GM13977 (cell line): ENCODE measurements at regions not wholly inside any gene's neighbourhood (a gene's known extent, or its start where the extent isn't known, plus 50 kb on each side); places are given as distances from the start of the nearest gene placed in this dataset.

ENCODE experiments used
- DNase-seq: peaks from one replicate; pipeline ENCODE4 v3.0.0; 2012; ENCODE audit warnings: low spot score
- CTCF ChIP-seq: IDR thresholded peaks from 2 replicates; pipeline ENCODE4 v1.5.1; 2012; ENCODE audit warnings: mild to moderate bottlenecking, control low read depth; ENCODE audit not compliant: insufficient read depth; ENCODE audit errors: extremely low read depth, missing control alignments
- in situ Hi-C: fragments of 300-500 bp; cut with MboI; formaldehyde crosslinking; loops from one replicate; pipeline ENCODE4 v1.12.0; 2022; ENCODE audit warnings: low sequenced_read_pairs, low pct_unique_long_range_greater_than_20kb, mixed read lengths, inconsistent platforms; ENCODE audit not compliant: unreplicated experiment

GRCh38 chr3:152971880-152972279 lies 136.9 kb downstream of the P2RY1 start:
- in situ Hi-C loops, result no loop called here
- no peak for DNase-seq
- TF ChIP-seq CTCF, result no peak

- in situ Hi-C loops, result no loop called here
- no peak for TF ChIP-seq CTCF
- no peak for DNase-seq
These were observed 138.6 kb downstream of the P2RY1 start for GRCh38 chr3:152973575-152973974.

GRCh38 chr3:152976239-152976638 lies 141.3 kb downstream of the P2RY1 start:
- no peak for DNase-seq
- TF ChIP-seq CTCF, result no peak
- in situ Hi-C loops, result no loop called here

GRCh38 chr3:152977366-152977765 lies 142.4 kb downstream of the P2RY1 start:
- in situ Hi-C loops, result no loop called here
- no peak for DNase-seq
- TF ChIP-seq CTCF, result no peak

- TF ChIP-seq CTCF, result no peak
- in situ Hi-C loops, result no loop called here
- no peak for DNase-seq
These were observed 143.2 kb downstream of the P2RY1 start for GRCh38 chr3:152978152-152978551.

- no peak for DNase-seq
- in situ Hi-C loops, result no loop called here
These were observed 162.6 kb downstream of the P2RY1 start for GRCh38 chr3:152997526-152997925.

More at GRCh38 chr3:152997526-152997925, 162.6 kb downstream of the P2RY1 start:
- TF ChIP-seq CTCF, result no peak
